Stomach (tissue), 8 donors: ENCODE measurements at regions not wholly inside any gene's neighbourhood (a gene's known extent, or its start where the extent isn't known, plus 50 kb on each side); places are given as distances from the start of the nearest gene placed in this dataset.

Experiments
- DNase-seq, 2 donors: peaks; one replicate each; pipeline versions ENCODE4 v3.0.0 to v3.0.0-alpha.2; 2013 to 2019
- H3K27ac ChIP-seq, 5 donors: fragments of 200-600 bp in 4 of 5; sonication (generic) in 4 of 5; one replicate each; pipeline ENCODE4 v1.5.1; 2013 to 2019; ENCODE audit warnings: mild to moderate bottlenecking in 1 of 5, moderate library complexity in 1 of 5
- H3K27me3 ChIP-seq, 3 donors: fragments of 200-600 bp; sonication (generic); one replicate each; pipeline ENCODE4 v1.5.1; 2017 to 2019; ENCODE audit warnings: mixed run types in 1 of 3
- H3K36me3 ChIP-seq, 4 donors: fragments of 200-600 bp; sonication (generic); 1 replicate in 3 of 4; 2 replicates in 1 of 4; pipeline ENCODE4 v1.5.1; 2016 to 2019
- H3K4me1 ChIP-seq, 4 donors: fragments of 200-600 bp; sonication (generic); one replicate each; pipeline ENCODE4 v1.5.1; 2016 to 2019
- H3K4me3 ChIP-seq, 4 donors: fragments of 200-600 bp; sonication (generic) in 3 of 4; one replicate each; pipeline ENCODE4 v1.5.1; 2016 to 2019; ENCODE audit warnings: mild to moderate bottlenecking in 1 of 4
- H3K9me3 ChIP-seq, 4 donors: fragments of 200-600 bp; sonication (generic); one replicate each; pipeline ENCODE4 v1.5.1; 2016 to 2019
- CTCF ChIP-seq, 7 experiments: fragments of 450-650 bp in 4 of 7; fragments of 200-600 bp in 3 of 7; sonication (generic) in 3 of 7; IDR thresholded peaks; one replicate each; pipeline ENCODE4 v1.5.1; 2016 to 2019; ENCODE audit warnings: antibody characterized with exemption in 7 of 7, control low read depth in 2 of 7, mild to moderate bottlenecking in 1 of 7
- EP300 ChIP-seq: sonication (generic); formaldehyde crosslinking; IDR thresholded peaks from one replicate; pipeline ENCODE4 v1.6.1; 2017; ENCODE audit warnings: antibody characterized with exemption
- POLR2A ChIP-seq, 4 donors: fragments of 450-650 bp; IDR thresholded peaks; one replicate each; pipeline ENCODE4 v1.6.1; 2016; ENCODE audit warnings: antibody characterized with exemption in 4 of 4, control low read depth in 2 of 4, mild to moderate bottlenecking in 1 of 4, moderate library complexity in 1 of 4
- POLR2AphosphoS5 ChIP-seq, 3 donors: sonication (generic); formaldehyde crosslinking; IDR thresholded peaks; one replicate each; pipeline ENCODE4 v1.6.1; 2016; ENCODE audit warnings: antibody characterized with exemption in 3 of 3
- WGBS, 5 donors: extraction: QIAGEN DNeasy Blood & Tissue Kit in 3 of 5; methylation state at CpG; one replicate each; pipeline versions ENCODE4 v1.1.5 to v1.1.7; 2013 to 2018; 5-methylcytosine and 5-hydroxymethylcytosine counted together
- intact Hi-C: fragments of 100-400 bp; cut with DNase I; formaldehyde crosslinking; loops from one replicate; pipeline ENCODE4 v1.15.1; 2023; ENCODE audit warnings: low total_unique reads
- donor health status: healthy with polysubstance abuse.
- donor health status: Bipolar disorder and iron deficiency.
- donor health status: healthy.

- no peaks in the 10 kb centered on the region for H3K9me3 ChIP-seq
- TF ChIP-seq CTCF (IDR thresholded peaks at IDR 0.05), result no peak
- TF ChIP-seq POLR2A (IDR thresholded peaks at IDR 0.05), result no peak
- TF ChIP-seq POLR2AphosphoS5 (IDR thresholded peaks at IDR 0.05), result no peak
- no peak for TF ChIP-seq EP300
- H3K27ac ChIP-seq, result no peak overlapping the region
- no peaks in the 10 kb centered on the region for H3K36me3 ChIP-seq
- no peaks in the 10 kb centered on the region for H3K27me3 ChIP-seq
- H3K4me1 ChIP-seq, result peaks cover 0 to 12% (median 6%) of the 10 kb centered on the region in 4 donors
- no peak overlapping the region for H3K4me3 ChIP-seq
- intact Hi-C loops, result no loop called here
- no peak for DNase-seq
Observed at GRCh38 chr2:226383461-226383860, 416.2 kb downstream of the IRS1 start.

- no peaks in the 10 kb centered on the region for H3K27me3 ChIP-seq
- H3K36me3 ChIP-seq, result no peaks in the 10 kb centered on the region
- TF ChIP-seq EP300, result no peak
- no peak for TF ChIP-seq CTCF (IDR thresholded peaks at IDR 0.05)
- TF ChIP-seq POLR2A (IDR thresholded peaks at IDR 0.05), result no peak
- TF ChIP-seq POLR2AphosphoS5 (IDR thresholded peaks at IDR 0.05), result no peak
- H3K9me3 ChIP-seq, result no peaks in the 10 kb centered on the region
- intact Hi-C loops, result no loop called here
- peaks cover 0 to 14% (median 6%) of the 10 kb centered on the region in 4 donors for H3K4me1 ChIP-seq
- 81 to 94% (median 91%) methylated on average over 6 of the region's 6 CpGs for WGBS, 5 donors
- H3K4me3 ChIP-seq, result no peak overlapping the region
- DNase-seq, result no peak
- no peak overlapping the region for H3K27ac ChIP-seq
Observed at GRCh38 chr2:226380679-226381078, 418.9 kb downstream of the IRS1 start.

- H3K9me3 ChIP-seq, result no peaks in the 10 kb centered on the region
- peaks cover 0 to 14% (median 6%) of the 10 kb centered on the region in 4 donors for H3K4me1 ChIP-seq
- no peaks in the 10 kb centered on the region for H3K36me3 ChIP-seq
- H3K27ac ChIP-seq, result no peak overlapping the region
- intact Hi-C loops, result no loop called here
- TF ChIP-seq POLR2AphosphoS5 (IDR thresholded peaks at IDR 0.05) (peak in 2 of 3 donors; percentile 62 to 65), CTCF (IDR thresholded peaks at IDR 0.05) (no peak)
- 22 to 62% (median 48%) methylated on average over 2 of the region's 2 CpGs for WGBS, 5 donors
- no peak overlapping the region for H3K4me3 ChIP-seq
- no peaks in the 10 kb centered on the region for H3K27me3 ChIP-seq
- peak in 1 of 2 donors; percentile 65 for DNase-seq
Observed at GRCh38 chr2:226378753-226379705, 420.6 kb downstream of the IRS1 start.

GRCh38 chr2:226376516-226377180 lies 423.0 kb downstream of the IRS1 start:
- no peak for TF ChIP-seq POLR2A (IDR thresholded peaks at IDR 0.05)
- Histone ChIP-seq H3K4me3 (no peak overlapping the region), H3K27ac (no peak overlapping the region), H3K36me3 (no peaks in the 10 kb centered on the region), H3K27me3 (no peaks in the 10 kb centered on the region), H3K4me1 (peaks cover 0 to 14% (median 6%) of the 10 kb centered on the region in 4 donors), H3K9me3 (no peaks in the 10 kb centered on the region)
- no peak for DNase-seq
- WGBS, 5 donors, result 53 to 84% (median 71%) methylated on average over 4 of the region's 4 CpGs
- intact Hi-C loops, result no loop called here
